Activated T-helper 1 cell treated with Interleukin-2 at 50 U/mL for 16 hours (primary cell): ENCODE measurements at regions not wholly inside any gene's neighbourhood (a gene's known extent, or its start where the extent isn't known, plus 50 kb on each side); places are given as distances from the start of the nearest gene placed in this dataset.

ENCODE experiments used
- DNase-seq: peaks from one replicate; pipeline ENCODE4 v3.0.0-alpha.2; 2020; ENCODE audit warnings: low read depth

GRCh38 chr1:5519366-5520135, 472.7 kb downstream of the NPHP4 start:
- DNase-seq: no peak

DNA sequence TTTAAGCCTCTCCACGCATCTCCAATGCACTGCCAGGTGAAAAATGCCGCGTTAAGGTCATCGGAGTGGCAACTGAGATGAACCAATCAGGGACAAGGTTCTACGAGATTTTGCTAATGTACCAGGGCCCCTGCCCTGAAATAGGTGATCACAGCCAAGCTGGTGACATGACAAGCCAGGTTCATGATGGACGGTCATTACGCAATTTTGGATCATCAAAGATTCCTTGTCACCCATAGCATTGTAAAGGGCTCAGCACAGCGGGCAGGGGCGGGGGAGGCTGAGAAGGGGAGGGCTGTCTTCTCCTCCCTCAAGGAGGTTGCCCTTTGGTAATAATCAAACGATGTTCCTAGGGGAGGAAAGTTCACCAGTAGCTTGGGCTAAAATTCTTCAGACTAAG, 475.5 kb downstream of the NPHP4 start:
- no peak for DNase-seq

GRCh38 chr1:5515501-5515900, 476.7 kb downstream of the NPHP4 start:
- DNase-seq: no peak

- DNase-seq: peak; percentile 46
These were observed 477.6 kb downstream of the NPHP4 start for GRCh38 chr1:5514527-5515183.

GRCh38 chr1:5513846-5514526, 478.2 kb downstream of the NPHP4 start:
- no peak for DNase-seq

DNA sequence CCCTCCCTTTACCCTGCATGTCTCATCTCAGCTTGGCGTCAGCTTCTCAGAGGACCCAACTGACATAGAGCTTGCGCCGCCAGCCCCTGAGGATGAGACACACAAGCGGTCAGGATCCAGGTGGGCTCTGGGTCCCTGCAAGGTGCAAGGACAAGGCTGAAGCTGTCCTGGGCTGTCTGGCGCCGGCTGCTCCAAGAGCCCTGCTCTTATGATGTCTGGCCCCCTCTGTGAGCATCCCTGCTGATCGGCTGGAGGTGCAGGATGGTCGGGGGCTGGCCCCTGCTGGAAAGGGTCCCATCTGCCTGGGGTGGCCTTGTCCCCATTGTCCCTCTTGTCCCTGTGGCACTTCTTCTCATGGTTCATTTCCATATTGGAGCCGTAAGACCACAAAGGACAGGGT, 479.0 kb downstream of the NPHP4 start:
- no peak for DNase-seq

GRCh38 chr1:5511381-5512097, 480.7 kb downstream of the NPHP4 start:
- no peak for DNase-seq

DNA sequence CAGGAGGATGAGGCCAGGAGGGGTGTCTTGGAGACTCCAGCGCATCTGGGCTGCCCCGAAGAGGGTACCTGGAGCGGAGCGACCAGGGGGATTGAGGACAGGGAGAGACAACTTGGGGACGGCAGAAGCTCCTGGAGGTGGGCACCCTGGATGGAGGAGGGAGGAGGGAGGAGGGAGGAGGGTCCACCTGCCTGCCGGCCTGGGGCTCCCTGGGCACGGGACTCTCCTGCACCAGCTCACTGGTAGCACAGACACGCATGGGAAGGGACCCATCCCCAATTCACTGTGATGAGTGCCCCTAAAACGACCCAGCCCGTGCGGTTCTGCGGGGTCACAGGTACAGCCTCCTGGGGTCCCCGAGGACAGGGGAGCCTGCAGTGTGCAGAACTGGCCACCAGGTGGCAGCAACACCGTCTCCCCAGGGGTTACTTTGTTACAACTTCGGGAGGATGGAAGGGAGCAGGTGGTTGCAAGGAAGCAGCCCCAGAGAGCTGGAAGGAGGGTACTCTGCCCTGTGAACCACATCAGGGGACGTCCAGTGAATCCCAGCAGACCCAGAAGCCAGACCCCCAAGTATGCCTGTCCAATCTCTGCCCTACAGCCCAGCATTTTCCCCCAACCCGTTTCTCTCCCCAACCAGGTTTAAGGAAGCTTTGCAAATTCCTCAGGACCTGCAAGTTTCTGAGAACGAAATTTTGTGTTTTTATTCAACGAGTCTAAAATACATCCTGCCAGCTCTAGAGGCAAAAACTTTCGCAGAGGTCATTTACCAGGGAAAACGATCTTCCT, 482.4 kb downstream of the NPHP4 start:
- DNase-seq: peak; percentile 49

- no peak for DNase-seq
These were observed 483.4 kb downstream of the NPHP4 start for GRCh38 chr1:5508669-5509330.

DNA sequence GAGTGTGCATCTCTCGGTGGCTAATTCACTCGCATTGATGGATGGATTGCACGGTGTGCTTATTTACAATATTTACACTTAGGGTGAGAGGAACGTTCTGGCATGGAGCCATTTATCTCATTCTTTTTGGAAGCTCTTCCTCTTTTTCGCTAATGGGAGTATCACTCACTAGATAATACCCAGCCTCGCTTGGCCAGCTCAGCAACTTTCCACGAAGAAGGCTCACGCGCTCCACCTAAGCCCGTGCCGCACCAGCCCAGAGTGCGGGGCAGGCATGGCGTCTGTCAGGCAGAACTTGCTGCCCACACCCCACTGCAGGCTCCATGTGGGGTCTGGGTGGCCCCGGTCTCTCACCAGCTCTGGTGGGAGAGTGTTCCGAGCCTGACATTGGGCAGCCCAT, 484.9 kb downstream of the NPHP4 start:
- DNase-seq: no peak

DNA sequence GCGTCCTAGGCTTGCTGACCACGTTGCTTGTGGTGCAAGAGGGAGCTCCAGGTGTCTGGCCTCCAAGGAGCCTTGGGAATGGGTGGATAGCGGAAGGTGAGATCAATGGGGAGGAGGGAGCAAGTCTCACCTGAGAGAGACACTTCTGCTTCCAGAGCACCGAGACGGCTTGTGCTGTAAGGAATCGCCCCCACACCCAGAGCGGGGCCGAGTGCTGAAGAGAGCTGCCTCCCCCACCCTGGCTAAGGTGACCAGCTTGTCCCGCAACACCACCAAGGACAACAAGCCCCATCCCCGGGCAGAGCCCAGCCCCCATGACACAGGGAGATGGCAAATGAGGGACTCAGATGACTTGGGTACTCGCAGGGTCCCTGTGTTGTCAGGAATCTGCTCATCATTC, 485.6 kb downstream of the NPHP4 start:
- no peak for DNase-seq

DNA sequence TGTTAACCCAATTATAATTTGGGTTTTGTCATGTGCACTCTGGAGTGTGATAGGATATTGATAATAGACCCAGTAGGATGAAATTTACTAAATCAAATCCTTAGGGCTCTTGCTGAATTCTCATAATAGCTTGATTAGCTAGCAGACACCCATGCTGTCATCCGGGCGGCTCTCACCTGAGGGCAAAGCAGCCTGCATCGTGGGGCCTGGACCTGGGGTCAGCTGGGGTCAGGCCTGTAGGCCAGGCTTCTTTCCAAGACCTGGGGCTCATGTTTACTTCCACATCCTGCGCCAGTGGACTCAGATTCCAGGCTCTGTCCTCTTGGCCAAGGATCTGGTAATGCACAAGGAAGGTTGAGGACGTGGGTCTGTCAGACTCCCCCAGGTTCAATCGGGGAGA, 486.3 kb downstream of the NPHP4 start:
- no peak for DNase-seq

GRCh38 chr1:5504364-5504740, 487.9 kb downstream of the NPHP4 start:
- DNase-seq: no peak

- DNase-seq: no peak
These were observed 488.5 kb downstream of the NPHP4 start for GRCh38 chr1:5503556-5504363.

DNA sequence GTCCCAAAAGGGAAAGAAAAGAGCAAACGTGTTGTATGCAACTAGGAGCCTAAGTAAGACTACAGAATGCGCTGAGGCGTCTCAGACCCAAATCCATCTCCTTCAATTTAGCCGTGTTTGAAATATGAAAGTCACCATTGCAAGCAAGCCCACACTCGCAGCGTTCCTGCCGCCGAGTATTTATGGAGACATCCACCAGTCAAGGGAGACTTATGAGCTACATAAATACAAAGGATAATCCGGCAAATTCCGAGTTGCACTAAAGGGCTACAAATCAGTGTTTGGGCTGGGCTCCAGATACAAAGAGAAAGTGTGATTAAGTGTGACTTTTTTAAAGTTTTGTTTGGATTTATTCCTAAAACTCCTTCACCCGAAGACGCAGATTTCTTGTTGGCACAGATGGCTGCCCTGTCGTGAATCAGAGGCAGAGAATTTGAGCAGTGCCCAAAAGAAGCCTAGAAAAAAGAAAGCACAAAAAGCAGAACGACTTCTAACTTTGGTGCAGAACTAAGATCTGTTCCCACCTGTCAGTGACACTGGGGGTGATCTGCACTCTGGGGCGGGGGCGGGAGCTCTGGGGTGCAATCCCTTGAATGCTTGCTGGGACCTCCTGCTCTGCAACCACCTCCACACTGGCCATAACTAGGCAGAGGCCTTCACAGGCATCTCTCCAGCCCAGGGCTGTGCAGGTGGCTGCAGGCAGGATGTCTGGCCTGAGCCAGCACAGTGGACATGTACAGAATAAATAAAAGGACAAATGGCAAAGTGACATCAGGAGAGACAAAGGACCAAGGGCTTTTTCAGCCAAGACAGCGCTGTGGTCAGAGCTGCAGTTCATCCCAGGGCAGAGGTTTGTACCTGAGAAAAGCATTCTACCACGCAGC, 489.7 kb downstream of the NPHP4 start:
- no peak for DNase-seq

DNA sequence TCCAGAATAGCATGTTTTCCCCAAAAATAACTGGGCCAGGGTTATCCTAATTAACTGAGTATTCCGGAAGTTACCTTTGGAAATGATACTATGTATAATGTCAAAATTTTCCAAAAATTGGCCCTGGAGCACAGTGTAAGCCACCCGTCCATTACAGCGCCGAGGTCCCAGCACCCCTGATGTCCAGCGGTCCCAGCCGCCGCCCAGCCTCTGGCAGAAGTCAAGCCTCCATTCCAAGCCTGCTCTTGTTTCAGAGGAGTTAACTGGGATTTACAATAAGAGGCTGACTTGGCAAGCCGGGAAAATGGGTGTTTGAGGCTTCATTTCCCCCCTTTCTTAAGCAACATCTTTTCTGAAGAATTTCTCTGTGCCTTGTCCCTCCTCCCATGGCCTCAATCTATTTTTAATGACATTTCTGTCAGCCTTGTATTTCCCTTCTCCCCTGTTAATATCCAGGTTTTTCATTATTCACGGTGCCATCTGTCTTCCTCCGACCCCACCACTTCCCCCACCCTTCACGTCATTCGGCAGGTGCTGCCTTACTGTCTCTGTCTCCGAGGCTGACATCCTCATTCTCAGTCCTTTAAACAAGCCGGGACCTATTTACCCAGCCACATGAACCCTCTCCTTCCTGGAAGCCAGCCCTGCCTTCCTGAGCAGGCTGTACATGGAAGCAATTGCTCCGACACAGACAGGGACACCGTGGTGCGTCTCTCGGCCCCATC, 490.9 kb downstream of the NPHP4 start:
- DNase-seq: no peak

GRCh38 chr1:5500541-5500940, 491.7 kb downstream of the NPHP4 start:
- no peak for DNase-seq

GRCh38 chr1:5497503-5497902, 494.7 kb downstream of the NPHP4 start:
- DNase-seq: no peak
